Lower leg skin (tissue), 3 donors: ENCODE measurements at regions not wholly inside any gene's neighbourhood (a gene's known extent, or its start where the extent isn't known, plus 50 kb on each side); places are given as distances from the start of the nearest gene placed in this dataset.

ENCODE experiments used
- POLR2A ChIP-seq, 2 donors: fragments of 450-650 bp; IDR thresholded peaks; one replicate each; pipeline ENCODE4 v1.6.1; 2016 to 2017; ENCODE audit warnings: antibody characterized with exemption in 2 of 2, mild to moderate bottlenecking in 1 of 2, moderate library complexity in 1 of 2
- TF ChIP-seq, protein P1 (sequence below), 3 donors: fragments of 450-650 bp; IDR thresholded peaks; one replicate each; pipeline ENCODE4 v1.5.1; 2016; ENCODE audit warnings: antibody characterized with exemption in 3 of 3, mild to moderate bottlenecking in 3 of 3, moderate library complexity in 2 of 3

DNA sequence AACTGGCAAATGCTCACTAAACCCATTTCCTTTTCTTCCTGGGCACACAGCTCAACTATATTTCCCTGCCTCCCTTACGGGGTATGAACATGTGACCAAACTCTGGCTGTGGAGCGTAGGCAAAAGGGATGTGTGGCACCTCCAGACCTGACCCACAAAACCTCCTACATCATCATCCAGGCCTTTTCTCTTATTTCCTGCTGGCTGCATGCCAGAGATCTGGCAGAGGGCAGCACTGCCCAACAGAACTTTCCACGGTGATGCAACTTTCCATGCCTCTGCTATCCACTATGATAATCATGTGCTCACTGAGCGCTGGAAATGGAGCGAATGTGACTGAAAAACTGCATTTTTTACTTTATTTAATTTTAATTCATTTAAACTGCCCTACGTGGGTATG is 99.6 kb upstream of the CACNA1E start:
- TF ChIP-seq, protein P1, sequence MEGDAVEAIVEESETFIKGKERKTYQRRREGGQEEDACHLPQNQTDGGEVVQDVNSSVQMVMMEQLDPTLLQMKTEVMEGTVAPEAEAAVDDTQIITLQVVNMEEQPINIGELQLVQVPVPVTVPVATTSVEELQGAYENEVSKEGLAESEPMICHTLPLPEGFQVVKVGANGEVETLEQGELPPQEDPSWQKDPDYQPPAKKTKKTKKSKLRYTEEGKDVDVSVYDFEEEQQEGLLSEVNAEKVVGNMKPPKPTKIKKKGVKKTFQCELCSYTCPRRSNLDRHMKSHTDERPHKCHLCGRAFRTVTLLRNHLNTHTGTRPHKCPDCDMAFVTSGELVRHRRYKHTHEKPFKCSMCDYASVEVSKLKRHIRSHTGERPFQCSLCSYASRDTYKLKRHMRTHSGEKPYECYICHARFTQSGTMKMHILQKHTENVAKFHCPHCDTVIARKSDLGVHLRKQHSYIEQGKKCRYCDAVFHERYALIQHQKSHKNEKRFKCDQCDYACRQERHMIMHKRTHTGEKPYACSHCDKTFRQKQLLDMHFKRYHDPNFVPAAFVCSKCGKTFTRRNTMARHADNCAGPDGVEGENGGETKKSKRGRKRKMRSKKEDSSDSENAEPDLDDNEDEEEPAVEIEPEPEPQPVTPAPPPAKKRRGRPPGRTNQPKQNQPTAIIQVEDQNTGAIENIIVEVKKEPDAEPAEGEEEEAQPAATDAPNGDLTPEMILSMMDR (IDR thresholded peaks at IDR 0.05) = no peak
- no peak for TF ChIP-seq POLR2A (IDR thresholded peaks at IDR 0.05)
